AG08396 (cell line): ENCODE measurements at regions not wholly inside any gene's neighbourhood (a gene's known extent, or its start where the extent isn't known, plus 50 kb on each side); places are given as distances from the start of the nearest gene placed in this dataset.
"Not testable (repeated sequence)": the region's sequence is repeated elsewhere in the genome, so short reads cannot be mapped to it uniquely, and the experiment has no call there.

Source experiments
- DNase-seq: peaks from one replicate; pipeline ENCODE4 v3.0.0; 2012; ENCODE audit warnings: low spot score, mixed read lengths

DNA sequence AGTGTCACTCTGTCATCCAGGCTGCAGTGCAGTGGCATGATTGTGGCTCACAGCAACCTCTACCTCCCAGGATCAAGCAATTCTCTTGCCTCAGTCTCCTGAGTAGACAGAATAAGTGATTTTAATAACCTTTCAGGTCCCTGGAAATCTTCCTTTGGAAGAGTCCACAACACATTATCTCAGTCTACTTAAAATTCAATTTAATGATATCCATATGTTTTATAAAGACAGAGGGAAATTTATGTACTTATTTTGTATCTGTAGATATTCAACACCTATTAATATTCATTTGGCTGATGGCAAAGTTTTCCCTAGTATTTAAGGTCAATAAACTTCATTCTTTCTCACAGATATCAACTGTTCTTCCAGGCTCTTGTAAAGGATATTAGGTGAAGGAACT is 881.4 kb upstream of the GJE1 start:
- no peak for DNase-seq

GRCh38 chr6:141248021-141248799 is 884.5 kb upstream of the GJE1 start:
- no peak for DNase-seq

DNA sequence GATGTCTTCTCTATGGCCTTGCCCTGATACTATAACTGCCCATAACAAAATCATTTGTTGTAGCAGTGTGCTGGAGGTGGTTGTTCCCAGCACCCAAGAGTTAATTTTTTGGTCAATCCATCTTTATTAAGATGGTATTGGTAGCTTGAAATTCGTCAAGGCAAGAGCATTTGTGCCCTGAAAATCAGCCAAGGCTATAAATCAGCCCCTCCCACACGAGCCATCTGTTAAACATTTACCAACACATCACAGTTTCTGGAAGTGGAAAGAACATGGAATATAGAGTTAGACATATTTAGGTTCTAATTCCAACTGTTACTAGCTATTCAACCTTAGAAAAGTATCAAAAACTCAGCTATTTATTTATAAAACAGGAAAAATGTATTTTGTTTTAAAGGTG is 888.4 kb upstream of the GJE1 start:
- no peak for DNase-seq

DNA sequence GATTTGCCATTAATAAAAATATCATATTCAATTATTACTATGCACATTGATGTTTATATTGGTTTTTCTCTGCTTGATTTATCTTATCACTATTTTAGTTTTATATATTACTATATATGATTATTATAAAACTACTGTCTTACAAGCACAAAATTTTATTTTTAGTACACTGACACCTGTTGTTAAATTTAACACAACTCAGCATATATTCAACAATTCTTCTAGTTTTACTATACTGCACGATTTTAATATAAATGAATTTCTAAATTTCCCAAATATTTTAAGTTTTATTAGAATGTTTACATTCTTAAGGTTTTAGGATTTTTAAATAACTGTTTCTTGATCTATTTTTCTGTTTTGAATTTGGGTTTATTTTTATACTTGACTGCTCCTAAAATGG is 889.8 kb upstream of the GJE1 start:
- DNase-seq: no peak

DNA sequence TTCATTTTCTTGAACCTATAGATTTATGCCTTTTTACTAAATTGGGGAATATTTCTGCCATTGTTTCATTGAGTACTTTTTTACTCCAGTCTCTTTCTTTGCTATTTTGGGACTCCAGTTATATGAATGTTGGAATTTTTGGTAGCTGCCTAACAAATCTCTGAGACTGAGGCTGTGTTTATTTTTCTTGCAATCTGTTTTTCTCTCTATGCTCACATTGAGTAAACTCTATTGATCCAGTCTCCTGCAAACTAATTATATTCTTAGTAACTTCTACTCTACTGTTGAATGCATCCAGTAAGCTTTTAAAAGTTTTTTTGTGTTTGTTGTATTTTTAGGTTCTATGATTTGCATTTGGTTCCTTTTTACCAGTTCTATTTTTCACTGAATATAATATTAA is 903.4 kb upstream of the GJE1 start:
- no peak for DNase-seq

DNA sequence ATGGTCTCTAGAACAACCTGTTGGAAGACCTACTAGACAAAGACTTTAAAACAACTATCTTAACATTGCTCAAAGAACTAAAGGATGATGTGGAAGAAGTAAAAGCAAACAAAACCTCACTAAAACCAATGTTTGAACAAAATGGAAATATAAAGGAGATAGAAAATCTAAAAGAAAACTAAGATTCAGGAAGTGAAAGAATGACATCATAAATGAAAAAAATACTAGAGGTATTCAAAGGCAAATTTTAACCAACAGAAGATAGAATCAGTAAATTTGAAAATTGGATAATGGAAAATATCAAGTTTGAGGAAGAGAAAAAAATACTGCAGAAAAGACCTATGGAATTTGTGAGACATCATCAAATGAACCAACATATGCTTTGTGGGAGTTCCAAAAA is 914.1 kb upstream of the GJE1 start:
- no peak for DNase-seq

DNA sequence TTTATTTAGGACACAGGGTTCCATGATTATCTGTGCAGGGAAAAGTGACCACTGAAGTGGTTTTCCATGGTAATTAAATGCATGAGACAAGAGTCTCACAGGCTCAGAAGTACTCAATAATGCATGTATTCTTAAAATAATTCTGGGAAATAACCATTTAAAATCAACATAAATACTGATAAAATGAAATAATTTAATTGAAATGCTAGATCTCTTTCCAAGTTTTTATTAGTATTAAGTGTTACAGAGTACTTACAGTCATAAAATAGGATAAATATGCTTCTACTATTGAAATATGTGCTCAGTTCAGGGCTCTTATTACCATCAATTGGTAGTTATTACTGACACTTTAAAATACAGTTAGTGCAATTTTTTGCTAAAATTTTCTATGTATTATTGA is 916.0 kb upstream of the GJE1 start:
- no peak for DNase-seq

- no peak for DNase-seq
These were observed 920.4 kb upstream of the GJE1 start for GRCh38 chr6:141212296-141212695.

DNA sequence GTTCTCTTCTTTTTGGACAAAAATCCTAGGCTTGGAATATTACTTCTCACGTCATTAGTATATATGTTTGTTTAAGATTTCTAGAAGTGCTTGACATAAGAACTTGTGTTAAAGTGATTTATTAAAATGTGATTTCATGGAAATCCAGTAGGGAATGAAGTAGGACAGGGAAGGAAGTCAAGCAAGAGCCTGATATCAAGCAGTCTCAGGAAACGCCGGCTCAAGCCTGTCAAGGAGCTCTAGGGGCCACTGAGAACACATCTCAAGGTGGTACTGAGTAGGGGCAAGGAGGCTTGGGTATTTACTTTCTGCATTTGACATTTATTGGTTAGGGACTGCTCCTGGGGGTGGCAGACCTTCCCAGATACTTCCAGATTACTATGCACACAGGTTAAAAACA is 920.9 kb upstream of the GJE1 start:
- DNase-seq: no peak

GRCh38 chr6:141210901-141211300 is 921.8 kb upstream of the GJE1 start:
- DNase-seq: no peak

DNA sequence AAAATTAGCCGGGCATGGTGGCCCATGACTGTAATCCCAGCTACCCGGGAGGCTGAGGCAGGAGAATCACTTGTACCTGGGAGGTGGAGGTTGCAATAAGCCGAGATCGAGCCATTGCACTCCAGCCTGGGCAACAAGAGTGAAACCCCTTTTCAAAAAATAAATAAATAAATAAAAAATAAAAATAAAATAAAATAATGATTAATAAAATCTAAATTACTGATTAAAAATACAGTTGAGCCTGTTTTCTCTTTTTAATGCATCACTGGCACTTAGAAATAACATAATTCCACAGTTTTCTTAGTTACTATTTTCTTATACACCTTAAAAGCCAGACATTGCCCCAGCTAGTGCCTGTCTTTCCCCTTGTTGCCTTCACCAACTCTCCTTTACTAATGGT is 922.8 kb upstream of the GJE1 start:
- DNase-seq: no peak

GRCh38 chr6:141208101-141208500 is 924.6 kb upstream of the GJE1 start:
- DNase-seq: no peak

- DNase-seq: peak; percentile 38
These were observed 928.7 kb upstream of the GJE1 start for GRCh38 chr6:141203902-141204575.

DNA sequence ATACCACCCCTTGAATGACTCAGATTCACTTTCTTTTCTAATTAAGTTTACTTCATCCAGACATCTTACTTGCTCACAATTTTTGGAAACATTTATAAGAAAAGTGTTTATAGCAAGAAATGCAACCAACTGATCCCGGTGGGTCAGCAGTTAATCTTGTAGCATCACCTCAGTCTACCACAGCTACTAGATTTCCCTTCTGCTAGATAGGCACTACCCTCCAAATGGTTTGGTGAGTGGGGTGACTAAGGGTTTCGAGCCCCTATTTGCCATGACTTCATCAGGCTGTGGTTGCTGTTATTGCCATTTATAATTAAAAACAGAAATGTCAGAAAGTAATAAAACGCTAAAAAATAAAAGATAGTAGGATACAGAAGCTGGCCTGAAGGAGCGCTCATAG is 930.1 kb upstream of the GJE1 start:
- DNase-seq: no peak

DNA sequence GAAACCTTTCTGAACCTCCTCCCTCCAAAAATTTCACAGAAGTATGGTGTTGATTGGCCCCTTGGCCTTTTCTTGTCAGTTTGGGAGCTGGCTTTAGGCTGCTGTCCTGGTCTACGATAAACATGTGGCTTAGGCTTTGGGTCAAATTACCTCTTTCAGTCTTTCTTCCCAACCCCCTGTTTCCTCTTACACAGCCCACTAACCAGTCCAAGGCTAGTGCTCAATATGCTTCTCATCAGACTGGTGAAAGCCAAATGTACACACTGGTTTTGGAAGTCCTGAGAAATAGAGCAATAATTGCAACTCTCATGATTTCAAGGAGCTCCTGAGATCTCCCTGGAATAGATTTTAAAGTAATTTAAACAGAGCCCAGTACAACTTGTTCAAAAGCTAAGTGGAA is 933.7 kb upstream of the GJE1 start:
- DNase-seq: peak; percentile 25

DNA sequence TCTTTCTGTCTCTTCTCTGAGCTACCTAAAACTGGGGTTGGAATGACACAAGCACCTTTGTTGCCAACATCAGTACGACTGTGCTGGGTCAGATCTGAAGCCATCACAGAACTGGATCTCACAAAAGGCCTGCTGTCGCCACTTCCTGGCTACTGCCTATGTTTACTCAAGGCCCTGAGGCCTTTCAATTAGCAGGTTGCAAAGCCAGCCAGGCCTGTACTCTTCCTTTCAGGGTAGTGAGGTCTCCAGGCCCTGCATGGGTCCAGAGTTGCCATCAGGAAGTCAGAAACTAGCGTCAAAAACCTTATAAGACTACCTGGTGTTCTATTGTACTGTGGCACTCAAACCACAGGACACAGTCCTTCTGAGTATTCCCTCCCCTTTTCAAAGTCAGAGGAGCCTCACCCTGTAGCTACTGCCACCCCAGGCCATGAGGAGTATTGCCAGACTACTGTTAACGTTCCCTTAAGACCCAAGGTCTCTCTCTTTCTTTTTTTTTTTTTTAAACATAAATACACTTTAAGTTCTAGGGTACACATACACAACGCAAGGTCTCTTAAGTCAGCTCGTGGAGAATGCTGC is 937.4 kb upstream of the GJE1 start:
- no peak for DNase-seq

DNA sequence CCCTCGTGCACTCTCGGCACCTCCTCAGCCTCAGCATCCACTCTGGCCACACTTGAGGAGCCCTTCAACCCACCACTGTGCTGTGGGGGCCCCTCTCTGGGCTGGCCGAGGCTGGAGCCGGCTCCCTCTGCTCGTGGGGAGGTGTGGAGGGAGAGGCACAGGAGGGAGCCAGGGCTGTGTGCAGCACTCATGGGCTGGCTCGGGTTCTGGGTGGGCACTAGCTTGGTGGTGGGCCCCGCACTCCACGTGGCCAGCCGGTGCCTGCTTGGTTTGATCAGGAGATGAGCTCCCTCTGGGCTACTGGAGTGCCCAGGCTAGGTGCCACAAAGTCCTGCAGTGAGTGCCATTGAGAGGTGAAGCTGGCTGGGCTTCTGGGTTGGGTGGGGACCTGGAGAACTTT is 949.4 kb upstream of the GJE1 start:
- DNase-seq: no peak

DNA sequence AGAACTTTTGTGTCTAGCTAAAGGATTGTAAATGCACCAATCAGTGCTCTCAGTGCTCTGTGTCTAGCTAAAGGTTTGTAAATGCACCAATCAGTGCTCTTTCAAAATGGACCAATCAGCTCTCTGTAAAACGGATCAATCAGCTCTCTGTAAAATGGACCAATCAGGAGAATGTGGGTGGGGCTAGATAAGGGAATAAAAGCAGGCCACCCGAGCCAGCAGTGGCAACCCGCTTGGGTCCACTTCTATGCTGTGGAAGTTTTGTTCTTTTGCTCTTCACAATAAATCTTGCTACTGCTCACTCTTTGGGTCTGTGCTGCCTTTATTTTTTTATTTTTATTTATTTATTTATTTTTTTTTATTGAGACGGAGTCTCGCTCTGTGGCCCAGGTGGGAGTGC is 957.3 kb upstream of the GJE1 start:
- DNase-seq: not testable (repeated sequence)

DNA sequence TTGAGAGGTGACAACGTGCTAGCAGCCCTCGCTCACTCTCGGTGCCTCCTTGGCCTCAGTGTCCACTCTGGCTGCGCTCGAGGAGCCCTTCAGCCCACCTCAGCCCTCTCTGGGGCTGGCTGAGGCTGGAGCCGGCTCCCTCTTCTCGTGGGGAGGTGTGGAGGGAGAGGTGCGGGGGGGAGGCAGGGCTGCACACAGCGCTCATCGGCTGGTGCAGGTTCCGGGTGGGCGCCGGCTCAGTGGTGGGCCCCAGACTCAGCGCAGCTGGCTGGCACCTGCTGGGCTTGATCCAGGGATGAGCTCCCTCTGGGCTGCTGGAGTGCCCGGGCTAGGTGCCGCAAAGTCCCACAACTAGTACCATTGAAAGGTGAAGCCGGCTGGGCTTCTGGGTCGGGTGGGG is 957.8 kb upstream of the GJE1 start:
- DNase-seq: no peak

DNA sequence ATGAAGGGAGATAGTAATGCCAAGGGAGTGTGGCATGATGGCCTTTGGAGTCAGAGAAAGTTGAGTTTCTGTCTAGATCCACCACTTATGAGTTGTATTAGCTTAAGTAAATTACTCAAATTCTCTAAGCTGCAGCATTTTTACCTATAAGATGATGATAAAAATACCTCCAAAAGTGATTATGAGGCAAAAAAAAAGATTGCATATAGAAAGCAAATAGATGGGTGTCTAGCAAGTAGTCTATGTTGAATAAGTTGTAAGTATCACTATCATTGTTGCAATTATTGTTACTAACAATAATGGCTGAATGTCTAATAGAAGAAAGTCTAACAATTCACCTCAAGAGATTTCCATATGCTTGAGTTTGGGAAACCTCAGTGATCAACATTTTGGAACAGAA is 959.2 kb upstream of the GJE1 start:
- no peak for DNase-seq

DNA sequence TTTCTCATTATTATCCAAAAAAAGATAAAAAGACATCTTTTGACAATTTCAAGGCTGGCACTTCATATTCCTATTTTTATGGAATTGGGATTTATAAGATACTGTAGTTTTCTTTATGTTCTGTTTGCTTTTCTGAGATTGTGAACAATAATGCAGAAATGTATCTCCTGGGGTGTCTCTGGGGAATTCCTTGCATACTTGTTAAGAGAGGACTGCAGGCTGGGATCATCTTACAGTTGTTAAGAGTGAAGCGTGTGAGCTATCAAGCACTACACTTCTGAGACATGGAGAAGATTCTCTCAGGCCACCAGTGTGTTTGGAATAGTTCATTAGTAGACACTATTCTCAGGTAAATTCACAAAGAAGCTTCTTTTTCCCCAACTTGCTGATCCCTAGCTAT is 963.3 kb upstream of the GJE1 start:
- DNase-seq: peak; percentile 71

DNA sequence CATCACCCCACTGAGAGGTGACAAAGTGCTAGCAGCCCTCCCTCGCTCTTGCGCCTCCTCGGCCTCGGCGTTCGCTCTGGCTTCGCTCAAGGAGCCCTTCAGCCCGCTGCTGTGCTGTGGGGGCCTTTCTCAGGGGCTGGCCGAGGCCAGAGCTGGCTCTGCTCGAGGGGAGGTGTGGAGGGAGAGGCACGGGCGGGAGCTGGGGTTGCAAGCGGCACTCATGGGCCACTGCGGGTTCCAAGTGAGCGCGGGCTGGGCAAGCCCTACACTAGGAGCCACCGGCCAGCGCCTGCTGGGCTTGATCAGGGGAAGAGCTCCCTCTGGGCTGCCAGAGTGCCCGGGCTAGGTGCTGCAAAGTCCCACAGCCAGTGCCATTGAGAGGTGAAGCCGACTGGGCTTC is 964.8 kb upstream of the GJE1 start:
- DNase-seq: no peak

DNA sequence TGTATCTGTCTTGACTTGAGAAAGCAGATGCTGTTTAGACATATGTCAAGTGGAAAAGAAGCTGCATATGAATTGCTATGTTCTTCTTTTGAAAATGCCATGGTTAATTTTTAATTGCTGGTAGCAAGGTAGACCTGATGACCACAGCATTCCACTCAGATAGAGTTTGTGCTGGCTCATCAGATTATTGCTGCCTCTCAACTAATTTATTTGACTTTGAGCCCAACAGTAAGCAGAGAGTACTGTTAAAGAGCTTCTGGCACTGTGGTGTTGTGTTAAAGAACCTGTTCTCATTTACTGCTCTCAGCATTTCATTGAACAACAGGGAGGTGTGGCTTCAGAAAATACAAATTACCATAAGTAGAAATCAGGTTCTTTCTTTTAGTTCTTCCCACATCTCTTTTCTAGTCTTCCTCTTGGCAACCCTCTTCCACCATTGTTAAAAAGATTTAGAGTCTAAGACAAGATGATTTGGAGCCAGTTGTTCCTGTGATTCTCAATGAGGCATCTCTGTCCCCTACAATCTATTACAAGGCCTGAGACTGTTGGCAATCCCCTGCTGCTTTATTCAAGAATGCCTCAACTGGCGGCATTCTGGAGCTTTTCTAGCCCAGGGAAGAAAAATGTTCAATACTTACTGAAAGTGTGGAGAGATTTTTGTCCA is 967.6 kb upstream of the GJE1 start:
- DNase-seq: no peak
